Body of pancreas (tissue), 4 donors: ENCODE measurements at regions not wholly inside any gene's neighbourhood (a gene's known extent, or its start where the extent isn't known, plus 50 kb on each side); places are given as distances from the start of the nearest gene placed in this dataset.

ENCODE experiments used
- ATAC-seq: fragments of 150-250 bp; one replicate; pipeline ENCODE4 v1.9.1; 2016
- DNase-seq, 4 donors: peaks; one replicate each; pipeline ENCODE4 v3.0.0-alpha.2; 2019
- H3K27ac ChIP-seq, 4 donors: fragments of 200-600 bp; sonication (generic); 1 replicate in 3 of 4; 2 replicates in 1 of 4; pipeline versions ENCODE4 v1.5.1 to v1.6.1; 2016 to 2019; ENCODE audit warnings: mild to moderate bottlenecking in 1 of 4, mixed read lengths in 1 of 4, moderate library complexity in 1 of 4
- H3K27me3 ChIP-seq, 2 donors: fragments of 200-600 bp; sonication (generic); one replicate each; pipeline ENCODE4 v1.6.0; 2016; ENCODE audit warnings: mild to moderate bottlenecking in 1 of 2
- H3K36me3 ChIP-seq, 2 donors: fragments of 200-600 bp; sonication (generic); replicated peaks in 1 of 2; 2 replicates each; pipeline ENCODE4 v1.5.1; 2016; ENCODE audit warnings: low read depth in 2 of 2; ENCODE audit not compliant: insufficient read depth in 1 of 2
- H3K4me1 ChIP-seq: fragments of 200-600 bp; sonication (generic); one replicate; pipeline ENCODE4 v1.6.0; 2016
- H3K4me3 ChIP-seq, 2 donors: fragments of 200-600 bp; sonication (generic); 1 replicate in 1 of 2; 2 replicates in 1 of 2; pipeline ENCODE4 v1.5.1; 2016 to 2019
- H3K9me3 ChIP-seq, 3 donors: fragments of 200-600 bp; sonication (generic); 1 replicate in 2 of 3; 2 replicates in 1 of 3; pipeline ENCODE4 v1.5.1; 2016
- POLR2A ChIP-seq, 3 donors: fragments of 450-650 bp; IDR thresholded peaks; one replicate each; pipeline ENCODE4 v1.6.1; 2016; ENCODE audit warnings: antibody characterized with exemption in 3 of 3, mild to moderate bottlenecking in 2 of 3
- WGBS, 2 donors: methylation state at CpG; one replicate each; pipeline ENCODE4 v1.1.5; 2017; 5-methylcytosine and 5-hydroxymethylcytosine counted together
- intact Hi-C: fragments of 100-400 bp; cut with DNase I; formaldehyde crosslinking; loops from one replicate; pipeline ENCODE4 v1.15.1; 2023
- TF ChIP-seq, protein P1 (sequence below), 7 experiments: fragments of 450-650 bp in 4 of 7; fragments of 200-600 bp in 3 of 7; sonication (generic) in 3 of 7; IDR thresholded peaks; one replicate each; pipeline ENCODE4 v1.5.1; 2016 to 2019; ENCODE audit warnings: antibody characterized with exemption in 7 of 7

DNA sequence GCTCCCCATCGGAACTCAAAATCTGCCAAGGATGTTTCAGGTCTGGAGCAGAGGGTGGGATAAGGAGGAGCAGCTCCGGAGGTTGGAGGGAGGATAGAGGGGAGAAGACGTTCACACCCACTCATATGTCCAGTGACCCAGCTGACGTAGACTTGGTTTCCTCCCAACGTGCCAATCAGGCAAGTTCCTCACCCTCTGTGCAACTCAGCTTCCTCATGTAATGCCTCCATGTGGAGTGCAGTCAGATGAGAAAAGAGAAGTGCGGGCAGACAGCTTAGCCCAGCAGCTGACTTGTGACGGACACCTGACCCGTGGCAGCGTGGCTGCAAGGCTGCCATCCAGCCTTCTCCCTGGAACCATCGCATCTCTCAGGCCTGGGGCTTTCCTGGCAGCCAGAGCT, 86.8 kb downstream of the NPTX2 start:
- no peak for TF ChIP-seq POLR2A (IDR thresholded peaks at IDR 0.05)
- TF ChIP-seq, protein P1, sequence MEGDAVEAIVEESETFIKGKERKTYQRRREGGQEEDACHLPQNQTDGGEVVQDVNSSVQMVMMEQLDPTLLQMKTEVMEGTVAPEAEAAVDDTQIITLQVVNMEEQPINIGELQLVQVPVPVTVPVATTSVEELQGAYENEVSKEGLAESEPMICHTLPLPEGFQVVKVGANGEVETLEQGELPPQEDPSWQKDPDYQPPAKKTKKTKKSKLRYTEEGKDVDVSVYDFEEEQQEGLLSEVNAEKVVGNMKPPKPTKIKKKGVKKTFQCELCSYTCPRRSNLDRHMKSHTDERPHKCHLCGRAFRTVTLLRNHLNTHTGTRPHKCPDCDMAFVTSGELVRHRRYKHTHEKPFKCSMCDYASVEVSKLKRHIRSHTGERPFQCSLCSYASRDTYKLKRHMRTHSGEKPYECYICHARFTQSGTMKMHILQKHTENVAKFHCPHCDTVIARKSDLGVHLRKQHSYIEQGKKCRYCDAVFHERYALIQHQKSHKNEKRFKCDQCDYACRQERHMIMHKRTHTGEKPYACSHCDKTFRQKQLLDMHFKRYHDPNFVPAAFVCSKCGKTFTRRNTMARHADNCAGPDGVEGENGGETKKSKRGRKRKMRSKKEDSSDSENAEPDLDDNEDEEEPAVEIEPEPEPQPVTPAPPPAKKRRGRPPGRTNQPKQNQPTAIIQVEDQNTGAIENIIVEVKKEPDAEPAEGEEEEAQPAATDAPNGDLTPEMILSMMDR (IDR thresholded peaks at IDR 0.05) = no peak
- no peaks in the 10 kb centered on the region for H3K9me3 ChIP-seq
- no peak for ATAC-seq
- no peak overlapping the region for H3K4me3 ChIP-seq
- H3K27me3 ChIP-seq = no peaks in the 10 kb centered on the region
- no peak for DNase-seq
- H3K4me1 ChIP-seq = peaks cover 2% of the 10 kb centered on the region
- WGBS, 2 donors = 63 to 74% methylated on average over 5 to 10 of the region's 10 CpGs
- H3K27ac ChIP-seq = no peak overlapping the region
- intact Hi-C loops = no loop called here
- no peaks in the 10 kb centered on the region for H3K36me3 ChIP-seq

GRCh38 chr7:98705626-98706025, 88.5 kb downstream of the NPTX2 start:
- WGBS, 2 donors = 55 to 61% methylated on average over 14 of the region's 14 CpGs
- Histone ChIP-seq H3K27ac (no peak overlapping the region), H3K4me1 (no peaks in the 10 kb centered on the region), H3K9me3 (no peaks in the 10 kb centered on the region), H3K36me3 (no peaks in the 10 kb centered on the region), H3K27me3 (no peaks in the 10 kb centered on the region), H3K4me3 (no peak overlapping the region)
- DNase-seq (no peak), ATAC-seq (no peak)
- TF ChIP-seq POLR2A (IDR thresholded peaks at IDR 0.05) = no peak
- TF ChIP-seq, protein P1 (IDR thresholded peaks at IDR 0.05) = no peak
- intact Hi-C loops = no loop called here

DNA sequence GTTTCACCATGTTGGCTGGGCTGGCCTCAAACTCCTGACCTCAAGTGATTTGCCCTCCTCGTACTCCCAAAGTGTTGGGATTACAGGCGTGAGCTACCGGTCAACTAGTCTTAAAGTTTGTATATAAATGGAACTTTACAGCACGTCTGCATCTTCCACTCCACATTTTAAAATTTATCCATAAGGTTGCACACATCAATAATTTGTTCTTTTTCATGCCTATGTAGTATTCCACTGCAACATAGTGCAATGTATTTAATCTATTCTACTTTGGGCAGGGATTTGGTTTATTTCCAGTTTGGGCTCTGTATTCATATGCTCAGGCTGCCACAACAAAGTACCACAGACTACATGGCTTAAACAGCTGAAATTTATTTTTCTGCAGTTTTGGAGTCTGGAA, 90.0 kb downstream of the NPTX2 start:
- no peak for ATAC-seq

GRCh38 chr7:98711945-98712344, 94.9 kb downstream of the NPTX2 start:
- Histone ChIP-seq H3K27me3 (no peaks in the 10 kb centered on the region), H3K9me3 (no peaks in the 10 kb centered on the region), H3K4me1 (no peaks in the 10 kb centered on the region), H3K4me3 (no peak overlapping the region), H3K27ac (no peak overlapping the region), H3K36me3 (no peaks in the 10 kb centered on the region)
- ATAC-seq (no peak), DNase-seq (no peak)
- intact Hi-C loops = no loop called here
- TF ChIP-seq POLR2A (IDR thresholded peaks at IDR 0.05) = no peak
- TF ChIP-seq, protein P1 (IDR thresholded peaks at IDR 0.05) = no peak
- WGBS, 2 donors = 79 to 93% methylated on average over 7 to 10 of the region's 10 CpGs

More for the DNA sequence above, 90.0 kb downstream of the NPTX2 start:
- H3K9me3 ChIP-seq = no peaks in the 10 kb centered on the region
- H3K27ac ChIP-seq = no peak overlapping the region
- intact Hi-C loops = no loop called here
- 80 to 91% methylated on average over 4 of the region's 4 CpGs for WGBS, 2 donors
- TF ChIP-seq, protein P1 (IDR thresholded peaks at IDR 0.05) = no peak
- TF ChIP-seq POLR2A (IDR thresholded peaks at IDR 0.05) = no peak
- H3K27me3 ChIP-seq = no peaks in the 10 kb centered on the region
- no peaks in the 10 kb centered on the region for H3K36me3 ChIP-seq
- DNase-seq = no peak
- no peak overlapping the region for H3K4me3 ChIP-seq
- H3K4me1 ChIP-seq = no peaks in the 10 kb centered on the region

DNA sequence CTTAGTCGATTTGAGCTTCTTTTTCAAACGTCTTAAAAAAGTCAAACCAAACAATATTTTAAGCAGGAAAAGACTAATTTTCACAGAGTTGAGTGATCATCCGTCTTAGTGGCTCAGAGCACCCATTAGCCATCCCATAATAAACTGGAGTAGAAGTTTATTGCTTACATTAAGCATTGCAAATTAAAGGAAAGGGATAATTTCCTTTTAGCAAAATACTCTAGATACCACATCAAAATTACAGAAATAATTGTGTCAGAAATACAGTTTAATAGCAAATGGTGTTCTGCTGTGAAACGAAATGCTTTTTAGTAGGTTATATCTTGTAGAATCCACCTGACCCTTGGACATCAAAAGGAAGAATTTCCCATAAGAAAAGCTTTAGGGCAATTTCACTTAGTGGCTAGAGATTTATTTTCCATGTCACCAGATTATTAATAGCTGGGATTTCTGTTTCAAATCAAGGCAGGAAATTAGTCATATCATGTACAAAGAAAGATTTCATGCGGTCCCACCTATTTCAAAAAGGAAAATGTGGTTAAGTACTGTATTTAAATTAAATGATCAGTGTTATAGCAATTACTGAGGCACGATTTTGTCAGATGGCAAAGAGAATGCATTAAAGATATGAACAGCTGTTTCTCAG, 96.2 kb downstream of the NPTX2 start:
- no peaks in the 10 kb centered on the region for H3K4me1 ChIP-seq
- no peak for TF ChIP-seq POLR2A (IDR thresholded peaks at IDR 0.05)
- TF ChIP-seq, protein P1 (IDR thresholded peaks at IDR 0.05) = no peak
- no peaks in the 10 kb centered on the region for H3K36me3 ChIP-seq
- no peaks in the 10 kb centered on the region for H3K27me3 ChIP-seq
- intact Hi-C loops = no loop called here
- DNase-seq (no peak), ATAC-seq (no peak)
- H3K9me3 ChIP-seq = no peaks in the 10 kb centered on the region
- WGBS, 2 donors = 51 to 55% methylated on average over 6 of the region's 6 CpGs
- no peak overlapping the region for H3K4me3 ChIP-seq
- no peak overlapping the region for H3K27ac ChIP-seq
